IMR-90 (cell line): ENCODE measurements at regions not wholly inside any gene's neighbourhood (a gene's known extent, or its start where the extent isn't known, plus 50 kb on each side); places are given as distances from the start of the nearest gene placed in this dataset.

Source experiments
- ATAC-seq: fragments of 200-7000 bp; cut with Tn5 transposase; 2 replicates; pipeline ENCODE4 v1.9.1; 2020; ENCODE audit warnings: low read depth, mild to moderate bottlenecking, moderate library complexity
- BruUV-seq: library from RNA; stranded (reverse); fragments of 400-500 nt; replicated peaks from 2 replicates; lab custom pipeline; 2021; lab: Mats Ljungman, UMichigan
- CTCF ChIA-PET: fragments of 300-600 bp; formaldehyde crosslinking; extraction: SDS; loops from one replicate; lab custom pipeline; 2021; ENCODE audit warnings: antibody characterized with exemption; lab: Yijun Ruan, JAX
- POLR2A ChIA-PET: fragments of 300-600 bp; sonication (Branson Sonifier 250); formaldehyde crosslinking; loops from one replicate; lab custom pipeline; 2022; ENCODE audit warnings: antibody characterized with exemption; ENCODE audit not compliant: unreplicated experiment; lab: Charles Lee
- DNase-seq: peaks from one replicate; pipeline ENCODE4 v3.0.0; 2013
- H2AFZ ChIP-seq: replicated peaks from 2 replicates; pipeline ENCODE3; 2013; ENCODE audit warnings: low read length, mild to moderate bottlenecking; ENCODE audit not compliant: poor library complexity
- H2AK5ac ChIP-seq: 2 replicates; pipeline ENCODE4 v1.6.1; 2013; ENCODE audit warnings: low read depth, low read length, inconsistent platforms
- H2AK9ac ChIP-seq: replicated peaks from 2 replicates; pipeline ENCODE3; 2013; ENCODE audit warnings: mild to moderate bottlenecking, low read depth, low read length, moderate library complexity; ENCODE audit not compliant: poor library complexity
- H2BK120ac ChIP-seq: 2 replicates; pipeline ENCODE4 v1.6.1; 2013; ENCODE audit warnings: low read depth, low read length, inconsistent platforms
- H2BK15ac ChIP-seq: 3 replicates; pipeline ENCODE4 v1.6.1; 2013; ENCODE audit warnings: low read depth, low read length, inconsistent platforms
- H2BK20ac ChIP-seq: 2 replicates; pipeline ENCODE4 v1.6.1; 2013; ENCODE audit warnings: low read depth, mild to moderate bottlenecking, inconsistent platforms, low read length, moderate library complexity
- H2BK5ac ChIP-seq: 2 replicates; pipeline ENCODE4 v1.6.1; 2013; ENCODE audit warnings: mild to moderate bottlenecking, low read depth, low read length, inconsistent platforms; ENCODE audit not compliant: poor library complexity, severe bottlenecking
- H3K14ac ChIP-seq: replicated peaks from 2 replicates; pipeline ENCODE4 v1.6.1; 2013; ENCODE audit warnings: low read depth, low read length, inconsistent platforms
- H3K18ac ChIP-seq: 2 replicates; pipeline ENCODE4 v1.6.1; 2013; ENCODE audit warnings: low read depth, low read length, control low read depth
- H3K23ac ChIP-seq: 2 replicates; pipeline ENCODE4 v1.6.1; 2013; ENCODE audit warnings: low read depth, low read length, inconsistent platforms
- H3K27ac ChIP-seq: 2 replicates; pipeline ENCODE4 v1.5.1; 2013; ENCODE audit warnings: mild to moderate bottlenecking, control low read depth, low read length; ENCODE audit not compliant: insufficient read depth
- H3K27me3 ChIP-seq: 2 replicates; pipeline ENCODE4 v1.6.1; 2013; ENCODE audit warnings: low read length; ENCODE audit not compliant: control insufficient read depth, insufficient read depth
- H3K36me3 ChIP-seq: 2 replicates; pipeline ENCODE4 v1.6.1; 2013; ENCODE audit warnings: low read length, mixed read lengths; ENCODE audit not compliant: control insufficient read depth, insufficient read depth
- H3K4ac ChIP-seq: 2 replicates; pipeline ENCODE4 v1.6.1; 2013; ENCODE audit warnings: low read depth, low read length, inconsistent platforms
- H3K4me1 ChIP-seq: 2 replicates; pipeline ENCODE4 v1.6.1; 2013; ENCODE audit warnings: low read length, mixed read lengths; ENCODE audit not compliant: control insufficient read depth, insufficient read depth
- H3K4me2 ChIP-seq: 2 replicates; pipeline ENCODE4 v1.6.1; 2013; ENCODE audit warnings: low read depth, mild to moderate bottlenecking, control low read depth, low read length, moderate library complexity
- H3K4me3 ChIP-seq: 2 replicates; pipeline ENCODE4 v1.5.1; 2013; ENCODE audit warnings: low read depth, mild to moderate bottlenecking, control low read depth, low read length, moderate library complexity; ENCODE audit not compliant: insufficient read depth
- H3K56ac ChIP-seq: 2 replicates; pipeline ENCODE4 v1.6.1; 2013; ENCODE audit warnings: low read length, inconsistent platforms; ENCODE audit not compliant: insufficient read depth; ENCODE audit errors: extremely low read depth
- H3K79me1 ChIP-seq, 2 experiments: 2 replicates each; pipeline ENCODE4 v1.6.1; 2013; ENCODE audit warnings: low read length in 2 of 2, inconsistent platforms in 1 of 2, low read depth in 1 of 2
- H3K9ac ChIP-seq: 2 replicates; pipeline ENCODE4 v1.6.1; 2013; ENCODE audit warnings: low read depth, low read length, control low read depth
- H3K9me1 ChIP-seq: 2 replicates; pipeline ENCODE4 v1.6.1; 2013; ENCODE audit warnings: low read length, inconsistent platforms; ENCODE audit not compliant: insufficient read depth
- H3K9me3 ChIP-seq: 2 replicates; pipeline ENCODE4 v1.6.1; 2013; ENCODE audit warnings: low read length; ENCODE audit not compliant: control insufficient read depth, insufficient read depth
- H4K20me1 ChIP-seq: 2 replicates; pipeline ENCODE4 v1.6.1; 2013; ENCODE audit warnings: low read length, inconsistent platforms; ENCODE audit not compliant: insufficient read depth
- H4K5ac ChIP-seq: 2 replicates; pipeline ENCODE4 v1.6.1; 2013; ENCODE audit warnings: mild to moderate bottlenecking, low read depth, low read length, control low read depth
- H4K8ac ChIP-seq, 2 experiments: 2 replicates each; pipeline ENCODE4 v1.6.1; 2013; ENCODE audit warnings: low read depth in 2 of 2, low read length in 2 of 2, control low read depth in 1 of 2, inconsistent platforms in 1 of 2
- H4K91ac ChIP-seq: 2 replicates; pipeline ENCODE4 v1.6.1; 2013; ENCODE audit warnings: low read depth, low read length, inconsistent platforms; ENCODE audit not compliant: insufficient read depth
- BHLHE40 ChIP-seq: fragments of 150-350 bp; IDR thresholded peaks from 2 replicates; pipeline ENCODE4 v1.6.1; 2016; ENCODE audit warnings: mild to moderate bottlenecking, low read depth, low read length
- CEBPB ChIP-seq: IDR thresholded peaks from 2 replicates; pipeline ENCODE4 v1.6.1; 2012; ENCODE audit warnings: low read depth, low read length, improper control_type of control experiment
- CHD1 ChIP-seq: IDR thresholded peaks from 2 replicates; pipeline ENCODE4 v1.6.1; 2012; ENCODE audit warnings: low read depth, low read length, improper control_type of control experiment
- CTCF ChIP-seq: conservative IDR thresholded peaks from 2 replicates; pipeline ENCODE4 v1.5.1; 2012; ENCODE audit warnings: mild to moderate bottlenecking, low read depth, low read length, improper control_type of control experiment
- FOS ChIP-seq: fragments of 150-350 bp; IDR thresholded peaks from 2 replicates; pipeline ENCODE4 v1.6.1; 2016; ENCODE audit warnings: low read depth, low read length
- MAFK ChIP-seq: IDR thresholded peaks from 2 replicates; pipeline ENCODE4 v1.6.1; 2012; ENCODE audit warnings: low read depth, low read length, improper control_type of control experiment
- MAZ ChIP-seq: IDR thresholded peaks from 2 replicates; pipeline ENCODE4 v1.6.1; 2012; ENCODE audit warnings: low read depth, mild to moderate bottlenecking, low read length, improper control_type of control experiment, moderate library complexity, borderline replicate concordance
- MXI1 ChIP-seq: IDR thresholded peaks from 2 replicates; pipeline ENCODE4 v1.6.1; 2012; ENCODE audit warnings: low read depth, mild to moderate bottlenecking, low read length, moderate library complexity, borderline replicate concordance
- NFE2L2 ChIP-seq: fragments of 150-350 bp; IDR thresholded peaks from 2 replicates; pipeline ENCODE4 v1.6.1; 2016; ENCODE audit warnings: low read depth, mild to moderate bottlenecking, low read length
- POLR2A ChIP-seq: IDR thresholded peaks from 2 replicates; pipeline ENCODE4 v1.6.1; 2012; ENCODE audit warnings: mild to moderate bottlenecking, low read depth, low read length
- RAD21 ChIP-seq: IDR thresholded peaks from 2 replicates; pipeline ENCODE4 v1.6.1; 2012; ENCODE audit warnings: low read length, improper control_type of control experiment
- RCOR1 ChIP-seq: IDR thresholded peaks from 2 replicates; pipeline ENCODE4 v1.6.1; 2012; ENCODE audit warnings: mild to moderate bottlenecking, low read length, improper control_type of control experiment; ENCODE audit not compliant: insufficient replicate concordance
- RFX5 ChIP-seq: IDR thresholded peaks from 2 replicates; pipeline ENCODE4 v1.8.0; 2012; ENCODE audit warnings: low read depth, mild to moderate bottlenecking, low read length, moderate library complexity
- SMC3 ChIP-seq: fragments of 150-350 bp; IDR thresholded peaks from 2 replicates; pipeline ENCODE4 v1.6.1; 2016; ENCODE audit warnings: low read depth, mild to moderate bottlenecking, antibody characterized with exemption, low read length, moderate library complexity
- USF2 ChIP-seq: fragments of 150-350 bp; IDR thresholded peaks from 2 replicates; pipeline ENCODE4 v1.6.1; 2017; ENCODE audit warnings: mild to moderate bottlenecking, antibody characterized with exemption, low read length, low read depth
- WGBS, 2 experiments: methylation state at CpG; one replicate each; pipeline versions ENCODE4 v1.1.5 to v1.1.7; 2013; ENCODE audit warnings: missing lambda C conversion rate in 2 of 2; ENCODE audit not compliant: insufficient read length in 1 of 2; ENCODE audit errors: extremely low coverage in 2 of 2; 5-methylcytosine and 5-hydroxymethylcytosine counted together
- dilution Hi-C: fragments of 300-500 bp; cut with HindIII; formaldehyde crosslinking; loops from one replicate; pipeline ENCODE4 v1.14.3; 2018; ENCODE audit warnings: low sequenced_read_pairs; ENCODE audit not compliant: unreplicated experiment
- in situ Hi-C: fragments of 300-500 bp; cut with MboI; formaldehyde crosslinking; loops from 3 replicates; pipeline ENCODE4 v1.14.3; 2019; ENCODE audit warnings: low sequenced_read_pairs, inconsistent platforms, mixed read lengths
- intact Hi-C: fragments of 100-400 bp; cut with micrococcal nuclease; formaldehyde crosslinking; loops from 2 replicates; pipeline ENCODE4 v1.10.0; 2022
- TF ChIP-seq, protein P1 (sequence below): fragments of 150-350 bp; IDR thresholded peaks from 2 replicates; pipeline ENCODE4 v1.6.1; 2016; ENCODE audit warnings: low read depth, mild to moderate bottlenecking, low read length, moderate library complexity, borderline replicate concordance

DNA sequence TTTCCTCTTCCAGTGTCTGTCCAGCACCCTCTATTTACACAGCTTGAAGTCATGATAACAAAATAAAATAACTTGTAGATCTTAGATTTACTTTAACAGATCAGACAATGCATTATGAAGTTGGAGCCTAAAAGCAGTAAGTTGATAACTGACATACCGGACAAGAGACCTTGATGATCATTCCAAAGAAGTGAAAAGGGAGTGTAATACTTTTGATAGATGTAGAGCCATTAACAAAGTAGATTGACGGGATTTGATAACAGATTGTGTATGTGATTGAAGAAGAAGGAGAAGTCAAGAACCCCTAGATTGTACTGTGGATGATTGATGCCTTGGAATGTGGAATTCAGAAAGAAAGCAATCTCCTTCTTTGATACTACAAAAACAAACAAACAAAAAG, 403.8 kb upstream of the MGAT4C start:
- H3K23ac ChIP-seq, result no peak overlapping the region
- H3K9me1 ChIP-seq, result peaks cover 2% of the 10 kb centered on the region; the same call in 1 of the 2 replicates
- no peak overlapping the region for H4K5ac ChIP-seq
- no peak overlapping the region for H2BK15ac ChIP-seq
- no peak overlapping the region for H2BK120ac ChIP-seq
- no CpG with 5 or more reads among the region's 2 CpGs for WGBS, 2 experiments
- H3K9me3 ChIP-seq, result no peaks in the 10 kb centered on the region
- no peak overlapping the region for H3K4me2 ChIP-seq
- no peak overlapping the region for H3K14ac ChIP-seq
- H3K18ac ChIP-seq, result no peak overlapping the region
- no peak overlapping the region for H2AFZ ChIP-seq
- no peaks in the 10 kb centered on the region for H4K20me1 ChIP-seq
- H3K4me1 ChIP-seq, result no peaks in the 10 kb centered on the region
- H3K56ac ChIP-seq, result no peak overlapping the region
- no peaks in the 10 kb centered on the region for H3K27me3 ChIP-seq
- H2AK9ac ChIP-seq, result no peak overlapping the region
- dilution Hi-C loops (no loop called here), in situ Hi-C loops (no loop called here), intact Hi-C loops (no loop called here)
- POLR2A ChIA-PET, result no interaction called here
- H3K9ac ChIP-seq, result no peak overlapping the region
- no peak overlapping the region for H2BK20ac ChIP-seq
- no peak overlapping the region for H3K4me3 ChIP-seq
- TF ChIP-seq MAFK (no peak), CTCF (no peak), FOS (no peak), POLR2A (no peak), RFX5 (no peak), RAD21 (no peak), CHD1 (no peak), CEBPB (no peak), BHLHE40 (no peak), MAZ (no peak), NFE2L2 (no peak), MXI1 (no peak), RCOR1 (no peak), SMC3 (no peak), USF2 (no peak)
- TF ChIP-seq, protein P1, sequence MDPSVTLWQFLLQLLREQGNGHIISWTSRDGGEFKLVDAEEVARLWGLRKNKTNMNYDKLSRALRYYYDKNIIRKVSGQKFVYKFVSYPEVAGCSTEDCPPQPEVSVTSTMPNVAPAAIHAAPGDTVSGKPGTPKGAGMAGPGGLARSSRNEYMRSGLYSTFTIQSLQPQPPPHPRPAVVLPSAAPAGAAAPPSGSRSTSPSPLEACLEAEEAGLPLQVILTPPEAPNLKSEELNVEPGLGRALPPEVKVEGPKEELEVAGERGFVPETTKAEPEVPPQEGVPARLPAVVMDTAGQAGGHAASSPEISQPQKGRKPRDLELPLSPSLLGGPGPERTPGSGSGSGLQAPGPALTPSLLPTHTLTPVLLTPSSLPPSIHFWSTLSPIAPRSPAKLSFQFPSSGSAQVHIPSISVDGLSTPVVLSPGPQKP, result no peak
- CTCF ChIA-PET, result interaction anchor here (0.6 kb wide), 1 partner anchor 16 kb away, joined by 6 read pairs; no protein-coding TSS in a partner anchor
- H4K91ac ChIP-seq, result no peak overlapping the region
- ATAC-seq (no peak), DNase-seq (no peak)
- no peak overlapping the region for H3K27ac ChIP-seq
- BruUV-seq, result no TSS peak
- no peak overlapping the region for H4K8ac ChIP-seq
- H2BK5ac ChIP-seq, result no peak overlapping the region
- no peak overlapping the region for H2AK5ac ChIP-seq
- H3K4ac ChIP-seq, result no peak overlapping the region
- H3K79me1 ChIP-seq, result no peaks in the 10 kb centered on the region
- no peaks in the 10 kb centered on the region for H3K36me3 ChIP-seq
